PFSK-1 (cell line): ENCODE measurements at regions not wholly inside any gene's neighbourhood (a gene's known extent, or its start where the extent isn't known, plus 50 kb on each side); places are given as distances from the start of the nearest gene placed in this dataset.

Experiments
- FOXP2 ChIP-seq: optimal IDR thresholded peaks from 2 replicates; pipeline ENCODE3; 2011; ENCODE audit warnings: borderline replicate concordance, control low read depth, inconsistent platforms; ENCODE audit not compliant: insufficient read depth; ENCODE audit errors: extremely low read length, extremely low read depth
- POLR2AphosphoS5 ChIP-seq: IDR thresholded peaks from 2 replicates; pipeline ENCODE4 v1.6.1; 2012; ENCODE audit warnings: low read depth, mild to moderate bottlenecking, control low read depth, low read length, moderate library complexity
- REST ChIP-seq, 2 experiments: IDR thresholded peaks; 2 replicates each; pipeline versions ENCODE4 v1.6.1 to v1.8.0; 2011 to 2012; ENCODE audit warnings: low read depth in 2 of 2, low read length in 2 of 2, control low read depth in 1 of 2, inconsistent platforms in 1 of 2, mild to moderate bottlenecking in 1 of 2, moderate library complexity in 1 of 2; ENCODE audit not compliant: insufficient read depth in 1 of 2
- SIN3A ChIP-seq: IDR thresholded peaks from 2 replicates; pipeline ENCODE4 v1.6.1; 2012; ENCODE audit warnings: mild to moderate bottlenecking, low read length, moderate library complexity, borderline replicate concordance; ENCODE audit not compliant: insufficient read depth
- TAF1 ChIP-seq: IDR thresholded peaks from 2 replicates; pipeline ENCODE4 v1.6.1; 2012; ENCODE audit warnings: low read length, control low read depth, borderline replicate concordance; ENCODE audit not compliant: insufficient read depth

- TF ChIP-seq REST (IDR thresholded peaks at IDR 0.05; ENCODE audit: insufficient read depth in 1 of 2, low read depth in 2 of 2, low read length in 2 of 2), result no peak
- TF ChIP-seq TAF1, result no peak
- TF ChIP-seq SIN3A, result no peak
- no peak for TF ChIP-seq FOXP2
- TF ChIP-seq POLR2AphosphoS5, result no peak
Measured at GRCh38 chr3:102151935-102152334, 282.9 kb upstream of the ZPLD1 start.

- TF ChIP-seq TAF1, result no peak
- no peak for TF ChIP-seq REST (IDR thresholded peaks at IDR 0.05; ENCODE audit: insufficient read depth in 1 of 2, low read depth in 2 of 2, low read length in 2 of 2)
- no peak for TF ChIP-seq SIN3A
- TF ChIP-seq POLR2AphosphoS5, result no peak
- no peak for TF ChIP-seq FOXP2
Measured at GRCh38 chr3:102156426-102156825, 278.4 kb upstream of the ZPLD1 start.

DNA sequence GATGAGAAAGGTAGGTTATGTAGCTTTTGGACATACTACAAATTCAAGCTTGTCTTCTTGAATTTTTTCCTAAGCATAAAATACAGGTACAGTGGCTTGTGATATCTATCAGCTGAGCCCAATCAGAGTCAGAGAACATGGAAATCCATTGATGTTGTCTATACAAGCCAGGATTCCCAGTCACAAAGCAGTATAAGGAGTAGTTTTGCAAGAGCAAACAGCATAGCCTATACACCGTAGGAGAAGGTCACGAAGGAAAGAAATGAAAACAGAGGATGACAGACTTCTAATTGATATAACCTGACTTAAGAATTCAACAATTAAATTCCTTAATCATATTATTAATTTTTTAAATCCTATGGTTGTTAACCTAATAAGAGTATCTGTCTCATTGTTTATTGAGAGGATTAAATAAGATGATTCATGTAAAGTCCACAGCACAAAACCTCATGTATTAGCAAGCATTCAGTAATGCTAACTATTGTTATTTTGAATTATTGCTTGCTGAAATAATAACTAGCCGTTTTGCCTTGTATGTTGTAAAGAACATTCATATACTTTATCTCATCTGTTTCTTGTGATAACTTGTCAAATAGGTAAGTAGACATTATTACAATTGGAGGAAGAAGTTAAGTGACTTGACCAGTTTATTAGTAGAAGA lies 276.6 kb upstream of the ZPLD1 start:
- no peak for TF ChIP-seq SIN3A
- TF ChIP-seq POLR2AphosphoS5, result no peak
- no peak for TF ChIP-seq REST (IDR thresholded peaks at IDR 0.05; ENCODE audit: insufficient read depth in 1 of 2, low read depth in 2 of 2, low read length in 2 of 2)
- TF ChIP-seq FOXP2, result no peak
- TF ChIP-seq TAF1, result no peak

DNA sequence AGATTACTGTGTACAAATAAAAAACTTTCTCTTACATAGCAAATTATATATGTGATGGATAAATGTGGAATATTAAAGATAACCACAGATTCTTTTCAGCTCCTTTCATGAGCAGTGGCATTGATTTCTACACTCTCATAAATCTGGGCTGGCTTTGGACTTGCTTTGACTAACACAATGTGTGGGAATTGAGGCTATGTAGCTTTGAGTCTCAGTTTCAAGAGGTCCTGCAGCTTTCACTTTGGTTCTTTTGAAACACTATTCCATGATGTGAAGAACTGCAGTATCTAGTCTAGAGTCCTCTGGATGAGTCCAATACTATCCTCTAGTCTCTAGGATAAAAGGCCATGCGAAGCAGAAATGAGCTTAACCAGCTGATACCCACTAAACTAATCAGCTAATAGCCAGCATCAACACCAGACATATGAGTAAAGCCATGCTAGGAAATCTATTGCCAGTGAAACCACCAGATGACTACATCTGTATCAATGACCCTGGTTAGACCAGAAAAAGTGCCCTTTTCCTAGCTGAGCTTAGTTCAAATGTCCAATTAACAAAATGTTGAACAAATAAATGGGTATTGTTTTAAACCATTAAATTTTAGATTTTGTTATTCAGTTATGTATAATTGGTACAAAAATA lies 274.9 kb upstream of the ZPLD1 start:
- TF ChIP-seq POLR2AphosphoS5 (no peak), FOXP2 (no peak), TAF1 (no peak), REST (IDR thresholded peaks at IDR 0.05; ENCODE audit: insufficient read depth in 1 of 2, low read depth in 2 of 2, low read length in 2 of 2) (no peak), SIN3A (no peak)
